HCT116 (cell line): ENCODE measurements at regions not wholly inside any gene's neighbourhood (a gene's known extent, or its start where the extent isn't known, plus 50 kb on each side); places are given as distances from the start of the nearest gene placed in this dataset.

Experiments used
- JUND ChIP-seq: IDR thresholded peaks from 2 replicates; pipeline ENCODE4 v1.6.1; 2012
- POLR2A ChIP-seq: IDR thresholded peaks from 2 replicates; pipeline ENCODE4 v1.7.0; 2011; ENCODE audit warnings: borderline replicate concordance; ENCODE audit not compliant: insufficient read depth, insufficient read length; ENCODE audit errors: extremely low read depth
- SP1 ChIP-seq: IDR thresholded peaks from 2 replicates; pipeline ENCODE4 v1.6.1; 2012; ENCODE audit warnings: low read depth
- TF ChIP-seq, protein P1 (sequence below), 3 experiments: fragments of 200-600 bp in 1 of 3; sonication (generic) in 1 of 3; IDR thresholded peaks in 2 of 3; conservative IDR thresholded peaks in 1 of 3; 2 replicates each; pipeline ENCODE4 v1.5.1; 2012 to 2017; ENCODE audit warnings: low read depth in 2 of 3, low read length in 2 of 3, antibody characterized with exemption in 1 of 3, borderline replicate concordance in 1 of 3, control low read depth in 1 of 3, mild to moderate bottlenecking in 1 of 3, mixed read lengths in 1 of 3, mixed run types in 1 of 3, moderate library complexity in 1 of 3; ENCODE audit not compliant: insufficient read depth in 1 of 3
- TF ChIP-seq, protein P2 (sequence below): IDR thresholded peaks from 2 replicates; pipeline ENCODE4 v1.6.1; 2012
- TF ChIP-seq, protein P3 (sequence below): IDR thresholded peaks from 2 replicates; pipeline ENCODE4 v1.6.1; 2012; ENCODE audit warnings: low read depth

DNA sequence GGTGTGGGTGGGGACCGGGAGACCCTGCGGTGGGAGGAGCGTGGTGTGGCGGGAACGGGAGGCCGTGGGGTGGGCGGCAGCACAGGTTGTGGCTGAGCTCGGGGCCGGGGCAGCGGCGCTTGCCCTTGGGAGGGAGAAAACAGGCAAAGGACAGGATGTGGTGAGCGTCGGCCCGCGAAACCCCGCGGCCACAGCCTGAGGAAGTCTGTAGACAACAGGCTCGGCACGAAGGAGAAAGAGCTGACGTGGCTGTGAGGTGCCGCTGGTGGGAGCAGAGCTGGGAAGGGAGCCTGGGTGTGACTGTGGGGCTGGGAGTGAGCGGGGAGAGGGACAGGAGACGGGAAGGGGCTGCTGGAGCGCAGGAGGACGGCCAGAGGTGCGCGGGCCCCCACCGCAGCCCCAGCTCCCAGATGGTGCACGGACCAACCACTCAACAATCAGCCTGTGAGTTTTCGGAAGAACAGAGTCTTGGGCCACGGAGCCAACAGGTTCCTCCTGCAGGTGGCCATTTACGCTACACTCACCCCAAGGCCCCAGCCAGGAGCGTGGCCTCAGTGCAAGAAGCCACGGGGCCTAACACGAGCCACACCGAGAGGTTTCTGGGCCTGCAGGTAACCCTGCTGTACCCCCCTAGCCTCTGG is 202.8 kb downstream of the DLL1 start:
- TF ChIP-seq, protein P1, sequence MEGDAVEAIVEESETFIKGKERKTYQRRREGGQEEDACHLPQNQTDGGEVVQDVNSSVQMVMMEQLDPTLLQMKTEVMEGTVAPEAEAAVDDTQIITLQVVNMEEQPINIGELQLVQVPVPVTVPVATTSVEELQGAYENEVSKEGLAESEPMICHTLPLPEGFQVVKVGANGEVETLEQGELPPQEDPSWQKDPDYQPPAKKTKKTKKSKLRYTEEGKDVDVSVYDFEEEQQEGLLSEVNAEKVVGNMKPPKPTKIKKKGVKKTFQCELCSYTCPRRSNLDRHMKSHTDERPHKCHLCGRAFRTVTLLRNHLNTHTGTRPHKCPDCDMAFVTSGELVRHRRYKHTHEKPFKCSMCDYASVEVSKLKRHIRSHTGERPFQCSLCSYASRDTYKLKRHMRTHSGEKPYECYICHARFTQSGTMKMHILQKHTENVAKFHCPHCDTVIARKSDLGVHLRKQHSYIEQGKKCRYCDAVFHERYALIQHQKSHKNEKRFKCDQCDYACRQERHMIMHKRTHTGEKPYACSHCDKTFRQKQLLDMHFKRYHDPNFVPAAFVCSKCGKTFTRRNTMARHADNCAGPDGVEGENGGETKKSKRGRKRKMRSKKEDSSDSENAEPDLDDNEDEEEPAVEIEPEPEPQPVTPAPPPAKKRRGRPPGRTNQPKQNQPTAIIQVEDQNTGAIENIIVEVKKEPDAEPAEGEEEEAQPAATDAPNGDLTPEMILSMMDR (IDR thresholded peaks at IDR 0.05 in 2 of 3, conservative IDR thresholded peaks at IDR 0.05 in 1 of 3; ENCODE audit: borderline replicate concordance in 1 of 3, insufficient read depth in 1 of 3, low read depth in 2 of 3, low read length in 2 of 3), result no peak
- no peak for TF ChIP-seq POLR2A
- TF ChIP-seq, protein P2, sequence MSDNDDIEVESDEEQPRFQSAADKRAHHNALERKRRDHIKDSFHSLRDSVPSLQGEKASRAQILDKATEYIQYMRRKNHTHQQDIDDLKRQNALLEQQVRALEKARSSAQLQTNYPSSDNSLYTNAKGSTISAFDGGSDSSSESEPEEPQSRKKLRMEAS, result no peak
- TF ChIP-seq, protein P3, sequence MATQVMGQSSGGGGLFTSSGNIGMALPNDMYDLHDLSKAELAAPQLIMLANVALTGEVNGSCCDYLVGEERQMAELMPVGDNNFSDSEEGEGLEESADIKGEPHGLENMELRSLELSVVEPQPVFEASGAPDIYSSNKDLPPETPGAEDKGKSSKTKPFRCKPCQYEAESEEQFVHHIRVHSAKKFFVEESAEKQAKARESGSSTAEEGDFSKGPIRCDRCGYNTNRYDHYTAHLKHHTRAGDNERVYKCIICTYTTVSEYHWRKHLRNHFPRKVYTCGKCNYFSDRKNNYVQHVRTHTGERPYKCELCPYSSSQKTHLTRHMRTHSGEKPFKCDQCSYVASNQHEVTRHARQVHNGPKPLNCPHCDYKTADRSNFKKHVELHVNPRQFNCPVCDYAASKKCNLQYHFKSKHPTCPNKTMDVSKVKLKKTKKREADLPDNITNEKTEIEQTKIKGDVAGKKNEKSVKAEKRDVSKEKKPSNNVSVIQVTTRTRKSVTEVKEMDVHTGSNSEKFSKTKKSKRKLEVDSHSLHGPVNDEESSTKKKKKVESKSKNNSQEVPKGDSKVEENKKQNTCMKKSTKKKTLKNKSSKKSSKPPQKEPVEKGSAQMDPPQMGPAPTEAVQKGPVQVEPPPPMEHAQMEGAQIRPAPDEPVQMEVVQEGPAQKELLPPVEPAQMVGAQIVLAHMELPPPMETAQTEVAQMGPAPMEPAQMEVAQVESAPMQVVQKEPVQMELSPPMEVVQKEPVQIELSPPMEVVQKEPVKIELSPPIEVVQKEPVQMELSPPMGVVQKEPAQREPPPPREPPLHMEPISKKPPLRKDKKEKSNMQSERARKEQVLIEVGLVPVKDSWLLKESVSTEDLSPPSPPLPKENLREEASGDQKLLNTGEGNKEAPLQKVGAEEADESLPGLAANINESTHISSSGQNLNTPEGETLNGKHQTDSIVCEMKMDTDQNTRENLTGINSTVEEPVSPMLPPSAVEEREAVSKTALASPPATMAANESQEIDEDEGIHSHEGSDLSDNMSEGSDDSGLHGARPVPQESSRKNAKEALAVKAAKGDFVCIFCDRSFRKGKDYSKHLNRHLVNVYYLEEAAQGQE, result no peak
- no peak for TF ChIP-seq SP1
- TF ChIP-seq JUND, result no peak
